ENCODE measurements at regions not wholly inside any gene's neighbourhood (a gene's known extent, or its start where the extent isn't known, plus 50 kb on each side); places are given as distances from the start of the nearest gene placed in this dataset.

- TF ChIP-seq CTCF (conservative IDR thresholded peaks at IDR 0.05 in 1 of 2, IDR thresholded peaks at IDR 0.05 in 1 of 2; ENCODE audit: extremely low read depth in 1 of 2, insufficient read depth in 1 of 2, low read depth in 1 of 2, low read length in 2 of 2) (no peak), EZH2 (IDR thresholded peaks at IDR 0.05; ENCODE audit: borderline replicate concordance, low read length) (no peak)
These were observed 123.0 kb upstream of the AGBL1 start for GRCh38 chr15:85956532-85957275.
